ENCODE measurements at regions not wholly inside any gene's neighbourhood (a gene's known extent, or its start where the extent isn't known, plus 50 kb on each side); places are given as distances from the start of the nearest gene placed in this dataset.

- POLR2A ChIA-PET (ENCODE audit: unreplicated experiment), result no interaction called here
- no peak overlapping the region for H4K5ac ChIP-seq (ENCODE audit: low read depth, low read length)
- DNase-seq (peak; percentile 28), ATAC-seq (ENCODE audit: low read depth) (no peak)
- no peaks in the 10 kb centered on the region for H4K20me1 ChIP-seq (ENCODE audit: insufficient read depth, low read length)
- no peaks in the 10 kb centered on the region for H3K36me3 ChIP-seq (ENCODE audit: control insufficient read depth, insufficient read depth, low read length)
- no peak overlapping the region for H2BK5ac ChIP-seq (ENCODE audit: low read depth, low read length, poor library complexity, severe bottlenecking)
- TF ChIP-seq MAZ (IDR thresholded peaks at IDR 0.05; ENCODE audit: borderline replicate concordance, low read depth, low read length) (no peak), RAD21 (IDR thresholded peaks at IDR 0.05; ENCODE audit: low read length) (peak; percentile 65), CEBPB (IDR thresholded peaks at IDR 0.05; ENCODE audit: low read depth, low read length) (no peak), RCOR1 (IDR thresholded peaks at IDR 0.05; ENCODE audit: insufficient replicate concordance, low read length) (no peak), USF2 (IDR thresholded peaks at IDR 0.05; ENCODE audit: low read depth, low read length) (no peak), RFX5 (IDR thresholded peaks at IDR 0.05; ENCODE audit: low read depth, low read length) (no peak), POLR2A (IDR thresholded peaks at IDR 0.05; ENCODE audit: low read depth, low read length) (no peak), MXI1 (IDR thresholded peaks at IDR 0.05; ENCODE audit: borderline replicate concordance, low read depth, low read length) (no peak), BHLHE40 (IDR thresholded peaks at IDR 0.05; ENCODE audit: low read depth, low read length) (no peak), CTCF (conservative IDR thresholded peaks at IDR 0.05; ENCODE audit: low read depth, low read length) (peak; percentile 58), SMC3 (IDR thresholded peaks at IDR 0.05; ENCODE audit: low read depth, low read length) (peak; percentile 65)
- H3K27ac ChIP-seq (ENCODE audit: insufficient read depth, low read length), result no peak overlapping the region
- no peak overlapping the region for H2AK5ac ChIP-seq (ENCODE audit: low read depth, low read length)
- H3K4me3 ChIP-seq (ENCODE audit: insufficient read depth, low read depth, low read length), result no peak overlapping the region
- no TSS peak for BruUV-seq (replicated peaks)
- no peak overlapping the region for H2AFZ ChIP-seq (replicated peaks; ENCODE audit: low read length, poor library complexity)
- no peaks in the 10 kb centered on the region for H3K79me1 ChIP-seq (ENCODE audit: low read depth in 1 of 2, low read length in 2 of 2)
- H2BK120ac ChIP-seq (ENCODE audit: low read depth, low read length), result no peak overlapping the region
- no CpG with 5 or more reads among the region's 2 CpGs for WGBS, 2 experiments (ENCODE audit: extremely low coverage in 2 of 2, insufficient read length in 1 of 2)
- H2BK20ac ChIP-seq (ENCODE audit: low read depth, low read length), result no peak overlapping the region
- dilution Hi-C loops (cut with HindIII; ENCODE audit: low sequenced_read_pairs, unreplicated experiment) (no loop called here), intact Hi-C loops (cut with micrococcal nuclease) (loop anchor here (1.0 to 2.0 kb wide), 3 partner anchors 296 to 764 kb away; no protein-coding TSS in a partner anchor), in situ Hi-C loops (cut with MboI; ENCODE audit: low sequenced_read_pairs) (no loop called here)
- no peak overlapping the region for H3K23ac ChIP-seq (ENCODE audit: low read depth, low read length)
- H3K4me1 ChIP-seq (ENCODE audit: control insufficient read depth, insufficient read depth, low read length), result no peaks in the 10 kb centered on the region
- H3K56ac ChIP-seq (ENCODE audit: extremely low read depth, insufficient read depth, low read length), result no peak overlapping the region
- no peaks in the 10 kb centered on the region for H3K9me1 ChIP-seq (ENCODE audit: insufficient read depth, low read length)
- no peak overlapping the region for H3K9ac ChIP-seq (ENCODE audit: low read depth, low read length)
- H4K91ac ChIP-seq (ENCODE audit: insufficient read depth, low read depth, low read length), result no peak overlapping the region
- no peak overlapping the region for H4K8ac ChIP-seq (ENCODE audit: low read depth in 2 of 2, low read length in 2 of 2)
- H2AK9ac ChIP-seq (replicated peaks; ENCODE audit: low read depth, low read length, poor library complexity), result no peak overlapping the region
- CTCF ChIA-PET, result interaction anchor here (1.0 to 1.9 kb wide), 2 partner anchors 11 to 759 kb away, joined by 3 to 6 read pairs; no protein-coding TSS in a partner anchor
- no peaks in the 10 kb centered on the region for H3K9me3 ChIP-seq (ENCODE audit: control insufficient read depth, insufficient read depth, low read length)
- H2BK15ac ChIP-seq (ENCODE audit: low read depth, low read length), result no peak overlapping the region
- no peaks in the 10 kb centered on the region for H3K27me3 ChIP-seq (ENCODE audit: control insufficient read depth, insufficient read depth, low read length)
- no peak overlapping the region for H3K4me2 ChIP-seq (ENCODE audit: low read depth, low read length)
- no peak overlapping the region for H3K18ac ChIP-seq (ENCODE audit: low read depth, low read length)
- no peak overlapping the region for H3K14ac ChIP-seq (replicated peaks; ENCODE audit: low read depth, low read length)
- no peak overlapping the region for H3K4ac ChIP-seq (ENCODE audit: low read depth, low read length)
These were observed 409.3 kb downstream of the PRKD1 start for GRCh38 chr14:29518335-29518734.

Measured in IMR-90 (cell line).